ENCODE measurements at regions not wholly inside any gene's neighbourhood (a gene's known extent, or its start where the extent isn't known, plus 50 kb on each side); places are given as distances from the start of the nearest gene placed in this dataset.

DNA sequence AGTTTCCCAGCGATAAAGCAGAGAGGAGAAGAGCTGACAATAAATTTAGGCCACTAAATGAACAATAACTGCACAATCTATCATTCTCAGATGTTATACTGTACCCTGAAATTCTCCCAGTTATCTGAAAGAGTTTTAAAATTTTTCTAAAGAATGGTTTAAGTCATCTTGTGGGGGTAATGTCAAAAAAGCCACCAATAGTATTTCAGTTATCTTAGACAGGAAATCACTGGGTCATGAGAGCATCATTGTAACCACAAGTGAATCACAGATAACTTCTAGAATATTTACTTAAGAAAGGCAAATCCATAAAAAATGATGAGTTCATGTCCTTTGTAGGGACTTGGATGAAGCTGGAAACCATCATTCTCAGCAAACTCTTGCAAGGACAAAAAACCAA is 147.1 kb downstream of the DNAJB9 start:
- no peaks in the 10 kb centered on the region for H3K4me1 Mint-ChIP-seq
- Histone ChIP-seq H3K79me2 (ENCODE audit: insufficient read depth, low read length) (no peaks in the 10 kb centered on the region), H2AFZ (ENCODE audit: insufficient read depth, low read depth, low read length, poor library complexity, severe bottlenecking) (no peak overlapping the region), H3K4me1 (ENCODE audit: control insufficient read depth in 1 of 2, insufficient read depth in 2 of 2, low read length in 2 of 2) (no peaks in the 10 kb centered on the region), H3K9me3 (replicated peaks in 1 of 2; ENCODE audit: control insufficient read depth in 1 of 2, insufficient read depth in 1 of 2, low read length in 2 of 2) (peaks cover 0 to 6% of the 10 kb centered on the region in 2 donors), H3K36me3 (replicated peaks in 1 of 2; ENCODE audit: control insufficient read depth in 1 of 2, insufficient read depth in 2 of 2, low read length in 2 of 2) (no peaks in the 10 kb centered on the region), H3K27ac (ENCODE audit: low read depth in 1 of 2, low read length in 2 of 2) (no peak overlapping the region), H3K9ac (ENCODE audit: insufficient read depth, low read length, poor library complexity, severe bottlenecking) (no peak overlapping the region), H4K20me1 (ENCODE audit: insufficient read depth, low read length) (no peaks in the 10 kb centered on the region), H3K4me2 (replicated peaks; ENCODE audit: extremely low read depth, low read length, poor library complexity, severe bottlenecking) (no peak overlapping the region), H3K4me3 (replicated peaks in 1 of 3; ENCODE audit: low read depth in 2 of 3, low read length in 3 of 3) (no peak overlapping the region), H3K27me3 (ENCODE audit: control insufficient read depth in 2 of 2, insufficient read depth in 2 of 2, low read length in 2 of 2) (no peaks in the 10 kb centered on the region)
- H3K27me3 Mint-ChIP-seq (ENCODE audit: low read depth in 3 of 3), result no peaks in the 10 kb centered on the region
- no CpG with 5 or more reads among the region's 1 CpG for WGBS (ENCODE audit: insufficient coverage)
- H3K4me3 Mint-ChIP-seq, result no peak overlapping the region
- intact Hi-C loops (cut with micrococcal nuclease), result no loop called here
- H3K9me3 Mint-ChIP-seq, result peaks cover 2 to 7% (median 5%) of the 10 kb centered on the region in 7 donors
- TF ChIP-seq, protein P1, sequence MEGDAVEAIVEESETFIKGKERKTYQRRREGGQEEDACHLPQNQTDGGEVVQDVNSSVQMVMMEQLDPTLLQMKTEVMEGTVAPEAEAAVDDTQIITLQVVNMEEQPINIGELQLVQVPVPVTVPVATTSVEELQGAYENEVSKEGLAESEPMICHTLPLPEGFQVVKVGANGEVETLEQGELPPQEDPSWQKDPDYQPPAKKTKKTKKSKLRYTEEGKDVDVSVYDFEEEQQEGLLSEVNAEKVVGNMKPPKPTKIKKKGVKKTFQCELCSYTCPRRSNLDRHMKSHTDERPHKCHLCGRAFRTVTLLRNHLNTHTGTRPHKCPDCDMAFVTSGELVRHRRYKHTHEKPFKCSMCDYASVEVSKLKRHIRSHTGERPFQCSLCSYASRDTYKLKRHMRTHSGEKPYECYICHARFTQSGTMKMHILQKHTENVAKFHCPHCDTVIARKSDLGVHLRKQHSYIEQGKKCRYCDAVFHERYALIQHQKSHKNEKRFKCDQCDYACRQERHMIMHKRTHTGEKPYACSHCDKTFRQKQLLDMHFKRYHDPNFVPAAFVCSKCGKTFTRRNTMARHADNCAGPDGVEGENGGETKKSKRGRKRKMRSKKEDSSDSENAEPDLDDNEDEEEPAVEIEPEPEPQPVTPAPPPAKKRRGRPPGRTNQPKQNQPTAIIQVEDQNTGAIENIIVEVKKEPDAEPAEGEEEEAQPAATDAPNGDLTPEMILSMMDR (IDR thresholded peaks at IDR 0.05), result no peak
- no peak overlapping the region for H3K27ac Mint-ChIP-seq
- no peaks in the 10 kb centered on the region for H3K36me3 Mint-ChIP-seq
- no peak for DNase-seq

DNA sequence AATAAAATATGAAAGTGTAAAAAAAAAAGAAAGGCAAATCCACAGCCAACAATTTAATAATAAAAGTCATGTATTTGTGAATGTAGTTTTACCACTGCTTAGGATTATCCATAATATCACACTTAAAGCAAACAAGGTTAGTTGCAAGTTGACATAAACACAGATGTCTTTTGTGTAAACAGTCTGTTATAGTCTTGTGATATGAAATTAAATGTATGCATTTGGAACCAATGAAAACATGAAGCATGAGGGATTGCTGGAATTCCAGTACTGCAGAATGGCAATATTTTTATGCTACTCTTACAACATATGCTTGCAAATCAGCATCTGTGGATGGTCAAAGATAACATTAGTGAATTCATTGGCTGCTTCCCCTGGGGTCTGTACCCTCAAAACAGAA is 148.1 kb downstream of the DNAJB9 start:
- Histone ChIP-seq H3K4me3 (replicated peaks in 1 of 3; ENCODE audit: low read depth in 2 of 3, low read length in 3 of 3) (no peak overlapping the region), H3K36me3 (replicated peaks in 1 of 2; ENCODE audit: control insufficient read depth in 1 of 2, insufficient read depth in 2 of 2, low read length in 2 of 2) (no peaks in the 10 kb centered on the region), H3K27ac (ENCODE audit: low read depth in 1 of 2, low read length in 2 of 2) (no peak overlapping the region), H3K4me1 (ENCODE audit: control insufficient read depth in 1 of 2, insufficient read depth in 2 of 2, low read length in 2 of 2) (no peaks in the 10 kb centered on the region), H3K9ac (ENCODE audit: insufficient read depth, low read length, poor library complexity, severe bottlenecking) (no peak overlapping the region), H3K27me3 (ENCODE audit: control insufficient read depth in 2 of 2, insufficient read depth in 2 of 2, low read length in 2 of 2) (no peaks in the 10 kb centered on the region), H4K20me1 (ENCODE audit: insufficient read depth, low read length) (no peaks in the 10 kb centered on the region), H2AFZ (ENCODE audit: insufficient read depth, low read depth, low read length, poor library complexity, severe bottlenecking) (no peak overlapping the region), H3K9me3 (replicated peaks in 1 of 2; ENCODE audit: control insufficient read depth in 1 of 2, insufficient read depth in 1 of 2, low read length in 2 of 2) (peaks cover 0 to 2% of the 10 kb centered on the region in 2 donors), H3K4me2 (replicated peaks; ENCODE audit: extremely low read depth, low read length, poor library complexity, severe bottlenecking) (no peak overlapping the region), H3K79me2 (ENCODE audit: insufficient read depth, low read length) (no peaks in the 10 kb centered on the region)
- TF ChIP-seq, protein P1 (IDR thresholded peaks at IDR 0.05), result no peak
- Mint-ChIP-seq H3K4me3 (no peak overlapping the region), H3K27ac (no peak overlapping the region), H3K27me3 (ENCODE audit: low read depth in 3 of 3) (no peaks in the 10 kb centered on the region), H3K36me3 (no peaks in the 10 kb centered on the region), H3K4me1 (no peaks in the 10 kb centered on the region), H3K9me3 (peaks cover 0 to 5% (median 3%) of the 10 kb centered on the region in 7 donors)
- DNase-seq, result no peak
- intact Hi-C loops (cut with micrococcal nuclease), result no loop called here
